H1 (cell line): ENCODE measurements at regions not wholly inside any gene's neighbourhood (a gene's known extent, or its start where the extent isn't known, plus 50 kb on each side); places are given as distances from the start of the nearest gene placed in this dataset.

Source experiments
- SIRT6 ChIP-seq: IDR thresholded peaks from one replicate; pipeline ENCODE4 v1.7.1; 2012; ENCODE audit warnings: low read length, inconsistent platforms
- TEAD4 ChIP-seq: IDR thresholded peaks from 2 replicates; pipeline ENCODE4 v1.6.1; 2012; ENCODE audit warnings: low read depth, low read length, inconsistent platforms, mixed read lengths
- TF ChIP-seq, protein P1 (sequence below): fragments of 300-600 bp; sonication (generic); IDR thresholded peaks from 2 replicates; pipeline ENCODE4 v1.7.1; 2012; ENCODE audit warnings: low read length, moderate library complexity, mild to moderate bottlenecking, inconsistent platforms; ENCODE audit not compliant: insufficient replicate concordance

DNA sequence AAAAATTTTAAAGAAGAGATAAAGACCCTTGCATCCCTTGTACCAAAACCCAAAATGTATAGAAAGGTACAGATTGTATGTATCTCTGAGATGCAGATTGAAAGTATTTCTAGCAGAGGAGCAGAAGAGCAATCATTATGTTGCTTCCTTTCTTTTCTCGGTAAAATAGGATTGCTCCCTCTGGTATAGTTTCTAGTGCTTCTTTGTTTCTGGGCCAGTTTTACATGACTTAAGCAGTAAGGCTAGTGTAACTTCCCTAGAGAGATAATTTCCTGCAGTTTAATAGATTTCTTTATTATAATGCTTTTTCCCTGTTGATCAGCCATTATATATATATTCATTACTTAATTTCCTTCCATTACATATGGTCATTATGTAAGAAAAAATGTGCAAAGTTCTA is 496.2 kb upstream of the RGS18 start (continued):
- TF ChIP-seq, protein P1, sequence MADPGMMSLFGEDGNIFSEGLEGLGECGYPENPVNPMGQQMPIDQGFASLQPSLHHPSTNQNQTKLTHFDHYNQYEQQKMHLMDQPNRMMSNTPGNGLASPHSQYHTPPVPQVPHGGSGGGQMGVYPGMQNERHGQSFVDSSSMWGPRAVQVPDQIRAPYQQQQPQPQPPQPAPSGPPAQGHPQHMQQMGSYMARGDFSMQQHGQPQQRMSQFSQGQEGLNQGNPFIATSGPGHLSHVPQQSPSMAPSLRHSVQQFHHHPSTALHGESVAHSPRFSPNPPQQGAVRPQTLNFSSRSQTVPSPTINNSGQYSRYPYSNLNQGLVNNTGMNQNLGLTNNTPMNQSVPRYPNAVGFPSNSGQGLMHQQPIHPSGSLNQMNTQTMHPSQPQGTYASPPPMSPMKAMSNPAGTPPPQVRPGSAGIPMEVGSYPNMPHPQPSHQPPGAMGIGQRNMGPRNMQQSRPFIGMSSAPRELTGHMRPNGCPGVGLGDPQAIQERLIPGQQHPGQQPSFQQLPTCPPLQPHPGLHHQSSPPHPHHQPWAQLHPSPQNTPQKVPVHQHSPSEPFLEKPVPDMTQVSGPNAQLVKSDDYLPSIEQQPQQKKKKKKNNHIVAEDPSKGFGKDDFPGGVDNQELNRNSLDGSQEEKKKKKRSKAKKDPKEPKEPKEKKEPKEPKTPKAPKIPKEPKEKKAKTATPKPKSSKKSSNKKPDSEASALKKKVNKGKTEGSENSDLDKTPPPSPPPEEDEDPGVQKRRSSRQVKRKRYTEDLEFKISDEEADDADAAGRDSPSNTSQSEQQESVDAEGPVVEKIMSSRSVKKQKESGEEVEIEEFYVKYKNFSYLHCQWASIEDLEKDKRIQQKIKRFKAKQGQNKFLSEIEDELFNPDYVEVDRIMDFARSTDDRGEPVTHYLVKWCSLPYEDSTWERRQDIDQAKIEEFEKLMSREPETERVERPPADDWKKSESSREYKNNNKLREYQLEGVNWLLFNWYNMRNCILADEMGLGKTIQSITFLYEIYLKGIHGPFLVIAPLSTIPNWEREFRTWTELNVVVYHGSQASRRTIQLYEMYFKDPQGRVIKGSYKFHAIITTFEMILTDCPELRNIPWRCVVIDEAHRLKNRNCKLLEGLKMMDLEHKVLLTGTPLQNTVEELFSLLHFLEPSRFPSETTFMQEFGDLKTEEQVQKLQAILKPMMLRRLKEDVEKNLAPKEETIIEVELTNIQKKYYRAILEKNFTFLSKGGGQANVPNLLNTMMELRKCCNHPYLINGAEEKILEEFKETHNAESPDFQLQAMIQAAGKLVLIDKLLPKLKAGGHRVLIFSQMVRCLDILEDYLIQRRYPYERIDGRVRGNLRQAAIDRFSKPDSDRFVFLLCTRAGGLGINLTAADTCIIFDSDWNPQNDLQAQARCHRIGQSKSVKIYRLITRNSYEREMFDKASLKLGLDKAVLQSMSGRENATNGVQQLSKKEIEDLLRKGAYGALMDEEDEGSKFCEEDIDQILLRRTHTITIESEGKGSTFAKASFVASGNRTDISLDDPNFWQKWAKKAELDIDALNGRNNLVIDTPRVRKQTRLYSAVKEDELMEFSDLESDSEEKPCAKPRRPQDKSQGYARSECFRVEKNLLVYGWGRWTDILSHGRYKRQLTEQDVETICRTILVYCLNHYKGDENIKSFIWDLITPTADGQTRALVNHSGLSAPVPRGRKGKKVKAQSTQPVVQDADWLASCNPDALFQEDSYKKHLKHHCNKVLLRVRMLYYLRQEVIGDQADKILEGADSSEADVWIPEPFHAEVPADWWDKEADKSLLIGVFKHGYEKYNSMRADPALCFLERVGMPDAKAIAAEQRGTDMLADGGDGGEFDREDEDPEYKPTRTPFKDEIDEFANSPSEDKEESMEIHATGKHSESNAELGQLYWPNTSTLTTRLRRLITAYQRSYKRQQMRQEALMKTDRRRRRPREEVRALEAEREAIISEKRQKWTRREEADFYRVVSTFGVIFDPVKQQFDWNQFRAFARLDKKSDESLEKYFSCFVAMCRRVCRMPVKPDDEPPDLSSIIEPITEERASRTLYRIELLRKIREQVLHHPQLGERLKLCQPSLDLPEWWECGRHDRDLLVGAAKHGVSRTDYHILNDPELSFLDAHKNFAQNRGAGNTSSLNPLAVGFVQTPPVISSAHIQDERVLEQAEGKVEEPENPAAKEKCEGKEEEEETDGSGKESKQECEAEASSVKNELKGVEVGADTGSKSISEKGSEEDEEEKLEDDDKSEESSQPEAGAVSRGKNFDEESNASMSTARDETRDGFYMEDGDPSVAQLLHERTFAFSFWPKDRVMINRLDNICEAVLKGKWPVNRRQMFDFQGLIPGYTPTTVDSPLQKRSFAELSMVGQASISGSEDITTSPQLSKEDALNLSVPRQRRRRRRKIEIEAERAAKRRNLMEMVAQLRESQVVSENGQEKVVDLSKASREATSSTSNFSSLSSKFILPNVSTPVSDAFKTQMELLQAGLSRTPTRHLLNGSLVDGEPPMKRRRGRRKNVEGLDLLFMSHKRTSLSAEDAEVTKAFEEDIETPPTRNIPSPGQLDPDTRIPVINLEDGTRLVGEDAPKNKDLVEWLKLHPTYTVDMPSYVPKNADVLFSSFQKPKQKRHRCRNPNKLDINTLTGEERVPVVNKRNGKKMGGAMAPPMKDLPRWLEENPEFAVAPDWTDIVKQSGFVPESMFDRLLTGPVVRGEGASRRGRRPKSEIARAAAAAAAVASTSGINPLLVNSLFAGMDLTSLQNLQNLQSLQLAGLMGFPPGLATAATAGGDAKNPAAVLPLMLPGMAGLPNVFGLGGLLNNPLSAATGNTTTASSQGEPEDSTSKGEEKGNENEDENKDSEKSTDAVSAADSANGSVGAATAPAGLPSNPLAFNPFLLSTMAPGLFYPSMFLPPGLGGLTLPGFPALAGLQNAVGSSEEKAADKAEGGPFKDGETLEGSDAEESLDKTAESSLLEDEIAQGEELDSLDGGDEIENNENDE = no peak
- TF ChIP-seq SIRT6 (no peak), TEAD4 (no peak)
